ENCODE measurements at regions not wholly inside any gene's neighbourhood (a gene's known extent, or its start where the extent isn't known, plus 50 kb on each side); places are given as distances from the start of the nearest gene placed in this dataset.
"Not testable (repeated sequence)": the region's sequence is repeated elsewhere in the genome, so short reads cannot be mapped to it uniquely, and the experiment has no call there.

DNA sequence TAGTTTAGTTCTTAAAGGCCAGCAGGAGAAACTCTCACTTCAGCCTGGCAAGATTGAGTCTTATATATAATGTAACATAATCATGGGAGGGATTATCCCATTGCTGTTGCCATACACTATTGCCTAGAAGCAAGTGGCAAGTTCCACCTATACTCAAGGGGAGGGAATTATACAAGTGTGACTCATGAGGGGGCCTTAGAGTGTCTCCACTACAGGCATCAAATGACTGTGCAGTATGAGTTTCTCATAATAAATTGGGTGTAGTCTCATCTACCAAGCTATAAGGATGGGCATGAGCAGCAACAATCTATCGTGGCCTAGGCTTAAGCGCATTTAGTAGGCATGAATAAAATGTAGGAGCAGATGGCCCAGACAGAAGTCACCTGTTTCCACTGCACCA is 89.1 kb upstream of the C1GALT1C1 start:
- DNase-seq (ENCODE audit: low read depth in 2 of 3, low spot score in 1 of 3): no peak

DNA sequence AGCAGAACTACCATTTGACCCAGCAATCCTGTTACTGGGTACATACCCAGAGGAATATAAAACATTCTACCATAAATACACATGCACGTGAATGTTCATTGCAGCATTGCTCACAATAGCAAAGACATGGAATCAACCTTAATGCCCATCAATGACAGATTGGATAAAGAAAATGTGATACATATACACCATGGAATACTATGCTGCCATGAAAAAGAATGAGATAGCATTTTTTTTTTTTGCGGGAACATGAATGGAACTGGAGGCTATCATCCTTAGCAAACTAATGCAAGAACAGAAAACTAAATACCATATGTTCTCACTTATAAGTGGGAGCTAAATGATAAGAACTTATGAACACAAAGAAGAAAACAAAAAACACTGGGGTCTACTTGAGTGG is 72.5 kb upstream of the C1GALT1C1 start:
- DNase-seq (ENCODE audit: low read depth in 2 of 3, low spot score in 1 of 3): not testable (repeated sequence)

DNA sequence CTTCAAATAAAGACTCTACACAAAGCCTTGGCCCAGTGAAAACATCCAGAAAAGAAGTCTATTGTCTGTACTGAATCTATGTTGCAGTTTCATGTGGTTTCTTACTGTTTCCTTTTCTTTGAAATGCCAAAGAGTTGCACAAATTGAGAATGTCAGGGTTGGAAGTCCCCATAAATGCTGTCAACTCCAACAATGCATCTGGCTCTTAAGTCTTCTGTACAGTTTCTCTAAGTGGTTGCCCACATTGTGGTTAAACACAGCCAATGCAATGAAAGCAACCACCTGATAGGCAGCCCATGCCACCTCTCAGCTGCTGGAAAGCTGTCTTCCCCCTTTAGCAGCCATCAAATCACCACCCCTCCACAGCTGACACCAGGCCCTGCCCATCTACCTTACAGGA is 67.2 kb upstream of the C1GALT1C1 start:
- peak in 2 of 3 donors; percentile 19 to 34 for DNase-seq (ENCODE audit: low read depth in 2 of 3, low spot score in 1 of 3)

DNA sequence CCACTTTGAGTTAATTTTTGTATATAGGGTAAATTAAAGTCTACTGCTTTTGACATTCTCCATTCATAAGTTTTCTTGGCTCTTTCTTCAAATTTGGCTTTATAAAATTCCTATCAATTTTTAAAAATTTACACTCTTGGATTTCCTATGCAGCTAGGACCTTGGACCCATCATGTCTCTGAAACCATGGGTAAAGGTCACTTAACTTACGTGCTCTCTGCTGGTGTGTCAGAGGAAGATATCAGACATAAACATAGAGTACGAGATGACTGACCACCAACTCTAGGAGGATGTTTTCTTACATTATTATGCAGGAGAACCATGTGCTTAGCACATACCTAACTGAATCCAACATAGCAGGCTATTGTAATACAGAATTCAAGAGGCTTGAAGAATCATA is 62.5 kb upstream of the C1GALT1C1 start:
- no peak for DNase-seq (ENCODE audit: low read depth in 2 of 3, low spot score in 1 of 3)

DNA sequence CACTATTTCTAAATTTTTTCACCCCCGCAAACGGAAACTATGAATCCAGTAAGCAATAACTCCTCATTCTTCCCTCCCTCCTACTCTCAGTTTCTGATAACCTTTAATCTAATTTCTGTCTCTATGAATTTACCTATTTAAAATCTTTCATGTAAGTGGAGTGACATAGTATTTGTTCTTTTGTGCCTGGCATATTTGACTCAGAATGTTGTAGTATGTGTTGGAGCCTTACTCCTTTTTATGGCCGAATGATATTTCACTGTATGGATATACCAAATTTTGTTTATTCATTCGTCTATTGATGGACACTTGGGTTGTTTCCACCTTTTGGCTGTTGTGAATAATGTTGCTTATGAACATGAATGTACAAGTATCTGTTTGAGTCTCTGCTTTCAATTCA is 61.1 kb upstream of the C1GALT1C1 start:
- DNase-seq (ENCODE audit: low read depth in 2 of 3, low spot score in 1 of 3): no peak

DNA sequence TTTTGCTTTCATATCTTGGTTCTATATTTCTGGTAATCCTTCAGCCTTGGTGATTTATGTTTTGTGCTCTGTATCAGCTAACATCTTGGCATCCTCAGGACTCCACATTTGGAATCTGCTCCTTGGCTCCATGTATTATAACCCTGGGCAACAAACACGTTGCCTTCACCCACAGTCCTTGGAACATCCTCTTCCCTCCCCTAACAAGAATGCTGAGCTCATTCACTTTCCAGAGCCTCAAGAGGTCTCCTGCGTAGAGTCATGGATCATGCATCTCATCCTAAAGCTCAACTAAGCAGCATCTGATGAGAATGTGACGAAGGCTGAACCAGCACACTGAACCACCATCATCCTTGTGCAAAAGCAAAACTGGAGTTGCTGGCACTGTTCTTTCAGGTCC is 60.5 kb upstream of the C1GALT1C1 start:
- DNase-seq (ENCODE audit: low read depth in 2 of 3, low spot score in 1 of 3): no peak

DNA sequence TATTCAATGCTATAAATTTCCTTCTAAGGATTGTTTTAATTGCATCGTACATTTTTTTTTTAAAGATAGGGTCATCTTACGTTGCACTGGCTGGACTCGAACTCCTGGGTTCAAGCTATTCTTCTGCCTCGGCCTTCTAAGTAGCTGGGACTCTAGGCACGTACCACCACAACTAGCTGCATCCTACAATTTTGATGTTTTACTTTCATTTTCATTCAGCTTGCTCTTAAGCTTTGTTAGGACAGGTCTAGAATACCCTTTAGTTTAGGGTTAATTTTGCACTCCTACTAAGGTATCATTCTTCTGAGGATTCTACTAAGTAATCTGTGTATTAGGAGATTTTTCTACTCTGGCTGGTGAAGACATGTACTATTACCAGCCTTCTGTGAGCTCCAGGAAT is 50.2 kb upstream of the C1GALT1C1 start:
- no peak for DNase-seq (ENCODE audit: low read depth in 2 of 3, low spot score in 1 of 3)

All from stimulated activated CD4-positive, alpha-beta T cell treated with anti-CD3 and anti-CD28 coated beads, Interleukin-12 subunit alpha, Interleukin-12 subunit beta, amount 100 ng/mL, for 48 hours (primary cell).